Esophagus squamous epithelium (tissue), 4 donors: ENCODE measurements at regions not wholly inside any gene's neighbourhood (a gene's known extent, or its start where the extent isn't known, plus 50 kb on each side); places are given as distances from the start of the nearest gene placed in this dataset.
"Not testable (repeated sequence)": the region's sequence is repeated elsewhere in the genome, so short reads cannot be mapped to it uniquely, and the experiment has no call there.

Experiments
- POLR2A ChIP-seq, 4 donors: fragments of 450-650 bp; IDR thresholded peaks; one replicate each; pipeline ENCODE4 v1.6.1; 2017; ENCODE audit warnings: antibody characterized with exemption in 4 of 4, mild to moderate bottlenecking in 4 of 4, moderate library complexity in 3 of 4
- TF ChIP-seq, protein P1 (sequence below), 6 experiments: fragments of 450-650 bp in 4 of 6; fragments of 200-600 bp in 2 of 6; sonication (generic) in 2 of 6; IDR thresholded peaks; one replicate each; pipeline ENCODE4 v1.5.1; 2016 to 2019; ENCODE audit warnings: antibody characterized with exemption in 6 of 6, mild to moderate bottlenecking in 4 of 6, moderate library complexity in 4 of 6

DNA sequence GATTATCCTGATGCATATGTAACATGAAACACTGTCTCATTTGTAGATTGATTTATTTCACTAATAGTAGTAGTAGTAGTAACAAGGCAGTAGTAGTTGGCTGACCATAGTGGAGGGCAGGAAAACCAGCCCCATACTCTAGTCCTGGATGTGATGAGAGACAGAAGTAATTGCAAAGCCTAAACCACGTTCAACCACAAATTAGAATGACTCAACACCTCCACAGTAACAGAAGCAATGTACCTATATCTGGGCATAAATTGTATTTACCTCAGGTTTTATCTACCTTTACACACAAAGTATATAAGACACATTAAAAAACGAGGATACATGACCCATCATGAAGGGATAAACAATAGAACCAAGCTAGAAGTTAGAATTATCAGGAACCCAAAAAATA, 284.7 kb upstream of the RAI14 start:
- TF ChIP-seq, protein P1, sequence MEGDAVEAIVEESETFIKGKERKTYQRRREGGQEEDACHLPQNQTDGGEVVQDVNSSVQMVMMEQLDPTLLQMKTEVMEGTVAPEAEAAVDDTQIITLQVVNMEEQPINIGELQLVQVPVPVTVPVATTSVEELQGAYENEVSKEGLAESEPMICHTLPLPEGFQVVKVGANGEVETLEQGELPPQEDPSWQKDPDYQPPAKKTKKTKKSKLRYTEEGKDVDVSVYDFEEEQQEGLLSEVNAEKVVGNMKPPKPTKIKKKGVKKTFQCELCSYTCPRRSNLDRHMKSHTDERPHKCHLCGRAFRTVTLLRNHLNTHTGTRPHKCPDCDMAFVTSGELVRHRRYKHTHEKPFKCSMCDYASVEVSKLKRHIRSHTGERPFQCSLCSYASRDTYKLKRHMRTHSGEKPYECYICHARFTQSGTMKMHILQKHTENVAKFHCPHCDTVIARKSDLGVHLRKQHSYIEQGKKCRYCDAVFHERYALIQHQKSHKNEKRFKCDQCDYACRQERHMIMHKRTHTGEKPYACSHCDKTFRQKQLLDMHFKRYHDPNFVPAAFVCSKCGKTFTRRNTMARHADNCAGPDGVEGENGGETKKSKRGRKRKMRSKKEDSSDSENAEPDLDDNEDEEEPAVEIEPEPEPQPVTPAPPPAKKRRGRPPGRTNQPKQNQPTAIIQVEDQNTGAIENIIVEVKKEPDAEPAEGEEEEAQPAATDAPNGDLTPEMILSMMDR (IDR thresholded peaks at IDR 0.05): not testable (repeated sequence)
- not testable (repeated sequence) for TF ChIP-seq POLR2A (IDR thresholded peaks at IDR 0.05)
